ENCODE measurements at regions not wholly inside any gene's neighbourhood (a gene's known extent, or its start where the extent isn't known, plus 50 kb on each side); places are given as distances from the start of the nearest gene placed in this dataset.

DNA sequence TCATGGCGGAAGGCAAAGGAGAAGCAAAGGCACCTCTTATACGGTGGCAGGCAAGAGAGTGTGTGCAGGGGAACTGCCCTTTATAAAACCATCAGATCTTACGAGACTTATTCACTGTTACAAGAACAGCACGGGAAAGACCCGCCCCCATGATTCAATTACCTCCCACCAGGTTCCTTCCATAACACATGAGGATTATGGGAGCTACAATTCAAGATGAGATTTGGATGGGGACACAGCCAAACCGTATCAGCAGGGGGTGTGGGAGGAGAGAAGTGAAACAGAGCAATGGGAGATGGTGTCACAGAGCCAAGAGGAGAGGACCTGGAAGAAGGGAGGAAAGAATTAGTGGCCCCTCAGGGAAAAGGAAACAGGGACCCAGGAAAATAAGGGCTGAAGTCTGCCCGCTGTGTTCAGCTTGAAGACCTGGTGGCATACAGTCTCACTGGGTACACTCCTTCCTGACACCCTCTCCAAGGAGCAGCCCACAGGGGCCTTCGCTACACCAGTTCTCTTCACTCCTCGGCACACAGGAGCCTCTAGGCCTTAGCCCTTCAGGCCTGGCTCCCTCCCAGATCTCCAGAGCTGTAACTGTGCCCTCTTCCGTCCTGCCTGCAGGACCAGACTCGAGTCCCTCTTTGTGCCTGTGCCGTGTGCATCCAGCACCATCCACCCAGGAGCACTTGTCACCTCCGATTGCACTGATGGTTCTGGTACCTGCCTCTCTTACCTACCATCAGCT lies 262.1 kb downstream of the EIPR1 start:
- Mint-ChIP-seq H3K9me3 (ENCODE audit: unreplicated experiment) (peaks cover 2% of the 10 kb centered on the region), H3K4me1 (ENCODE audit: low read depth, unreplicated experiment) (peaks cover 21% of the 10 kb centered on the region), H3K27me3 (ENCODE audit: unreplicated experiment) (no peaks in the 10 kb centered on the region), H3K4me3 (ENCODE audit: unreplicated experiment) (no peak overlapping the region), H3K36me3 (ENCODE audit: unreplicated experiment) (no peaks in the 10 kb centered on the region), H3K27ac (ENCODE audit: unreplicated experiment) (no peak overlapping the region)
- DNase-seq = no peak
- TF ChIP-seq, protein P1, sequence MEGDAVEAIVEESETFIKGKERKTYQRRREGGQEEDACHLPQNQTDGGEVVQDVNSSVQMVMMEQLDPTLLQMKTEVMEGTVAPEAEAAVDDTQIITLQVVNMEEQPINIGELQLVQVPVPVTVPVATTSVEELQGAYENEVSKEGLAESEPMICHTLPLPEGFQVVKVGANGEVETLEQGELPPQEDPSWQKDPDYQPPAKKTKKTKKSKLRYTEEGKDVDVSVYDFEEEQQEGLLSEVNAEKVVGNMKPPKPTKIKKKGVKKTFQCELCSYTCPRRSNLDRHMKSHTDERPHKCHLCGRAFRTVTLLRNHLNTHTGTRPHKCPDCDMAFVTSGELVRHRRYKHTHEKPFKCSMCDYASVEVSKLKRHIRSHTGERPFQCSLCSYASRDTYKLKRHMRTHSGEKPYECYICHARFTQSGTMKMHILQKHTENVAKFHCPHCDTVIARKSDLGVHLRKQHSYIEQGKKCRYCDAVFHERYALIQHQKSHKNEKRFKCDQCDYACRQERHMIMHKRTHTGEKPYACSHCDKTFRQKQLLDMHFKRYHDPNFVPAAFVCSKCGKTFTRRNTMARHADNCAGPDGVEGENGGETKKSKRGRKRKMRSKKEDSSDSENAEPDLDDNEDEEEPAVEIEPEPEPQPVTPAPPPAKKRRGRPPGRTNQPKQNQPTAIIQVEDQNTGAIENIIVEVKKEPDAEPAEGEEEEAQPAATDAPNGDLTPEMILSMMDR (IDR thresholded peaks at IDR 0.05; ENCODE audit: partially characterized antibody, unreplicated experiment) = no peak

DNA sequence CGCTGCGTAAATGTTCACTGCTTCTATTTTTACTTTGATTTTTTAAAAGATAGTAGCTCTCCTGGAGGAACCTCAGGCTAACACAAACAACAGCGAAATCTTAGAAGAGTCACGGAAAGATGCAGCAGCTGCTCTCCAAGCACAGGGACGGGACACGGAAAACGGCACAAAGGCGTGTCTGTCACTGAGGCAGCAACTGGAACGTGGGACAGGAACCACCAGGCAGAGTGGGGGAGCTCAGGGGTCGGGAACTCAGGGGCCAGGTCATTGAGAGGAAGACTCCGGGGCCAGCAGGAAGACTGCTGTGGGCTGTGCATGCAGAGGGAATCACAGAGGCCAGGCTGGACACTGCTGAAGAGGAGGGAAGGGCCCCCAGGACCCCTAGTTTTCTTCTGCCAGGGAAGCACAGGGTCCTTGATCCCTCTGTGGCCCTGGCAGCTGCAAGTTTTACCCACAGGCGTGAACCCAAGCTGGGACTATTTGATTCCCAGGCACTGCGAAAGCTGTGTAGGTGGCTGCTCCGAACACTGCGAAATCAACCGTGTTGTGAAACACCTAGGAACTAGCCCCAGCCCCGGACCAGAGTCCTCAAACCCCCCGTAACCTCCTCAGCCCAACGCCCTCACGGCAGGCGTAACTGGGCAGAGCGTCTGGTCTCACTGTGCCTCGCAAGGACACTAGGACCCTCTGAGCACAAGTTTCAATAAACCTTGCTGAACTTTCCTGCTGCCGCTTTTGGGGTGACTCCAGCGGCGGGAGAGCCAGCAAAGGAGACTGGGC lies 263.0 kb downstream of the EIPR1 start:
- Mint-ChIP-seq H3K4me3 (ENCODE audit: unreplicated experiment) (no peak overlapping the region), H3K27ac (ENCODE audit: unreplicated experiment) (no peak overlapping the region), H3K4me1 (ENCODE audit: low read depth, unreplicated experiment) (peaks cover 21% of the 10 kb centered on the region), H3K9me3 (ENCODE audit: unreplicated experiment) (peaks cover 2% of the 10 kb centered on the region), H3K27me3 (ENCODE audit: unreplicated experiment) (no peaks in the 10 kb centered on the region), H3K36me3 (ENCODE audit: unreplicated experiment) (no peaks in the 10 kb centered on the region)
- TF ChIP-seq, protein P1 (IDR thresholded peaks at IDR 0.05; ENCODE audit: partially characterized antibody, unreplicated experiment) = no peak
- DNase-seq = no peak

DNA sequence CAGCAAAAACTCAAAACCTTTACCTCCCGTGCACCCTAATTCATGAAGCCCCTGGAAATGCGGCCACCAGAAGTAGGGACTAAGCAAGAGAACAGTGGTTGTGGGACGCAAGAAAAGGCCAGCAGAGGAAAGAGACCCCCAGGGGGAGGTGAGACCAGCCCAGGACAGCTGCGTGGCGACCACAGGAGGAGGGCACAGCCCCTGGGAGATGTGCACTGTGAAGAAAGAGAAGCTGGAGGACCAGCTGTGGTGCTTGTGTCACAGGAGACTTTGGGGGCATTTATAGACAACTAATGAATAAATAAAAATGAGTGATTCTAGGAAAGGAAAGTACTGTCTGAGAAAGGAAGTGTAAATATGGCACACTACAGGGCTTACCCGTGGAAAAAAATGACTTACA lies 263.8 kb downstream of the EIPR1 start:
- no peaks in the 10 kb centered on the region for H3K36me3 Mint-ChIP-seq (ENCODE audit: unreplicated experiment)
- TF ChIP-seq, protein P1 (IDR thresholded peaks at IDR 0.05; ENCODE audit: partially characterized antibody, unreplicated experiment) = no peak
- peaks cover 2% of the 10 kb centered on the region for H3K9me3 Mint-ChIP-seq (ENCODE audit: unreplicated experiment)
- H3K4me3 Mint-ChIP-seq (ENCODE audit: unreplicated experiment) = no peak overlapping the region
- H3K4me1 Mint-ChIP-seq (ENCODE audit: low read depth, unreplicated experiment) = peaks cover 21% of the 10 kb centered on the region
- DNase-seq = no peak
- no peak overlapping the region for H3K27ac Mint-ChIP-seq (ENCODE audit: unreplicated experiment)
- H3K27me3 Mint-ChIP-seq (ENCODE audit: unreplicated experiment) = no peaks in the 10 kb centered on the region

DNA sequence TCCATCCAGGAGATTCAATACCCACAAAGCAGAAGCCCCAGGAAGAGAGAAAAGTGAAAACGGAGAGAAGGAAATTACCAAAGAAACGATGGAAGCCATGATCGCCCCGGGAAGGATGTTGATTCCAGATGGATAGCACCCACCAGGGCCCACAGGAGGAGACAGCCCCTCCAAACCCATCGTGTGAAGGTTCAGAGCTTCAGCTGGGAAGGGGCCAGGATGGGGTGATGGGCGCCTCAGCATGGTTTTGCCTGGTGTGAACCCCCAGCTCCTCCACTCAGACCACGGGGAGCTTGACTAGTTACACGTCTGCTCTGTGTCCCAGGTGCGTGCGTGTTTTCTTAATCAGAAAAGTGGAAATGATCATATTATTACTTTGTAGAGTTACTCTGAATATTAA lies 264.5 kb downstream of the EIPR1 start:
- DNase-seq = no peak
- TF ChIP-seq, protein P1 (IDR thresholded peaks at IDR 0.05; ENCODE audit: partially characterized antibody, unreplicated experiment) = no peak
- no peak overlapping the region for H3K4me3 Mint-ChIP-seq (ENCODE audit: unreplicated experiment)
- H3K4me1 Mint-ChIP-seq (ENCODE audit: low read depth, unreplicated experiment) = peaks cover 20% of the 10 kb centered on the region
- no peaks in the 10 kb centered on the region for H3K36me3 Mint-ChIP-seq (ENCODE audit: unreplicated experiment)
- peaks cover 2% of the 10 kb centered on the region for H3K9me3 Mint-ChIP-seq (ENCODE audit: unreplicated experiment)
- no peak overlapping the region for H3K27ac Mint-ChIP-seq (ENCODE audit: unreplicated experiment)
- no peaks in the 10 kb centered on the region for H3K27me3 Mint-ChIP-seq (ENCODE audit: unreplicated experiment)

DNA sequence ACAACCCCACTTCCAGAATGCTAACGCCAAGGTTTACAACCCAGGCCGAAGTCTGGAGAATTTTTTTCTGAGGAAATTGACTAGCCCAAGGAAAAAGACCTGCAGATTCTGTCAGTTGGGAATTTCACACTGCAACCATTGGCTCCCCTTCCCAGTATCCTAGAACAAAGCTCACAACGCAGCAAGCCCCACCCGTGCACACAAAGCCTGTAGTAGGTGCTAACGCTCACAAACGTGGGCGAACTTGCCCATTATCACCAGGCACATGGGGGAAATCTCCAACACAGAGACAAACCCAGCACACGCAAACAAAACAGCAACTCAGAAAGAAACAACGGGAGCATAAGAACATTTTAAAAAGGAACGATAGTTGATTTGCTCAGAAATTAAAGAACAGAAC lies 265.1 kb downstream of the EIPR1 start:
- H3K9me3 Mint-ChIP-seq (ENCODE audit: unreplicated experiment) = peaks cover 2% of the 10 kb centered on the region
- no peak overlapping the region for H3K4me3 Mint-ChIP-seq (ENCODE audit: unreplicated experiment)
- peaks cover 19% of the 10 kb centered on the region for H3K4me1 Mint-ChIP-seq (ENCODE audit: low read depth, unreplicated experiment)
- H3K36me3 Mint-ChIP-seq (ENCODE audit: unreplicated experiment) = no peaks in the 10 kb centered on the region
- H3K27ac Mint-ChIP-seq (ENCODE audit: unreplicated experiment) = no peak overlapping the region
- TF ChIP-seq, protein P1 (IDR thresholded peaks at IDR 0.05; ENCODE audit: partially characterized antibody, unreplicated experiment) = no peak
- DNase-seq = no peak
- no peaks in the 10 kb centered on the region for H3K27me3 Mint-ChIP-seq (ENCODE audit: unreplicated experiment)

Data from glutamatergic neuron (in vitro differentiated cells).